GM19023 (cell line): ENCODE measurements at regions not wholly inside any gene's neighbourhood (a gene's known extent, or its start where the extent isn't known, plus 50 kb on each side); places are given as distances from the start of the nearest gene placed in this dataset.
"Not testable (repeated sequence)": the region's sequence is repeated elsewhere in the genome, so short reads cannot be mapped to it uniquely, and the experiment has no call there.

ENCODE experiments used
- ATAC-seq: cut with Tn5 transposase; IDR thresholded peaks from one replicate; pipeline ENCODE4 v1.9.1; 2021; ENCODE audit warnings: mild to moderate bottlenecking, moderate library complexity; ENCODE audit not compliant: unreplicated experiment

DNA sequence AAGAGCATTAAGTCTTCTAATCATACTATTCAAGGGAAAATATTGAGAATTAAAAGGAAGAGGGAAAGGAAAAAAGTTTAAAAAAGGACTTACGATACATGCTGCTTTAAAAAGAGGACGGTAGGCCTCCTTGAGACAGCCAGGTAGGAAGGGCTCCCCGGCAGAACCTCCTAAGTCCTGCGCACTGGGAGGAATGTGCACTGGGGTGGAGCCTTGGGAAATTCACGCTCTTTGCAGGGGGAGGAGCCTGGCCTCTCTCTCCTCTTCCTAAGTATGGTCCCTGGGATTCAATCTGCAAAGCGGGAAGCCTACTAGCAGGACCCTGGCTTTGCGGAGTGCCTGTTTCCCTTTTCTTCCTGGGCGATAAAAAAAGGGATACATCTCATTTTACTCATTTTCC is 553.0 kb downstream of the RPS29 start:
- no peak for ATAC-seq

DNA sequence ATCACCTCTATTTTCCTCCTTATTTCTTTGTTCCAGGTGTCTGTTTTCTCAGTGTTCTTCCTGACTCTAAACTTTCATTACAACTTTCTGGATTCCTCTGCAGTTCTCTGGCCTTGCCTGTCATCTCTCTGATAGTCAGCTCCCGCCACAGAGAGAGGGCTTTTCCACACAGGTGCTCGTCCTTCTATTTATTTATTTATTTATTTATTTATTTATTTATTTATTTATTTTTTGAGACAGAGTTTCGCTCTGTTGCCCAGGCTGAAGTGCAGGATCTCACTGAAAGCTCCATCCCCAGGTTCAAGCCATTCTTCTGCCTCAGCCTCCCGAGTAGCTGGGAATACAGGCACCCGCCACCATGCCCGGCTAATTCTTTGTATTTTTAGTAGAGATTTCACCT is 554.5 kb downstream of the RPS29 start:
- not testable (repeated sequence) for ATAC-seq

DNA sequence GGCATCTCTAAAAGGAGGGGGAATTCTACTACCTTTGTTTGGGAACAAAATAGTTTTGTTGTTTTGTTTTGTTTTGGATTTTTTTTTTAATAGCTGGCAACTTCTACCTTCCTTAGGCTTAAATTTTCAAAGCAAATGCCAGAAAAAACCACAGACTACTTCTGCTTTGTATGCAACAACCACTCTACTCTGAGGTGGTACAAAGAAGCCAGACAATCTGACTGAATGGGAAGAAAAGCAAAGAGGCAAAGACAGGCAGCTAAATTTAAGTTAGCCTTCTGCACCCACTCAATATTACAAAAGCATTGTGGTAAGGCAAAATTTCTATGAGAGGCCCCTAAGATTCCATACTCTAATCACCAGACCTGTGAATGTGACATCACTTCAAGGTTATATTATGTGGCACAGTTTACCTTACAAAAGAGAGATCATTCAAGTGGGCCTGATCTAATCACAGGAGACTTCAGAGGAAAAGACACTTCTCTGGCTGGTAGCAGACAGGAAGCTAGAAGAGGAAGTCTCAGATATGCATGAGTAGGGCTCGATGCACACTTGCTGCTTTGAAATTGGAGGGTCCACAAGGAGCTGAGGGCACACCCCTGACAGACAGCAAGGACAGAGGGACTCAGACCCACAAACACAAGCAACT is 566.6 kb downstream of the RPS29 start:
- no peak for ATAC-seq

DNA sequence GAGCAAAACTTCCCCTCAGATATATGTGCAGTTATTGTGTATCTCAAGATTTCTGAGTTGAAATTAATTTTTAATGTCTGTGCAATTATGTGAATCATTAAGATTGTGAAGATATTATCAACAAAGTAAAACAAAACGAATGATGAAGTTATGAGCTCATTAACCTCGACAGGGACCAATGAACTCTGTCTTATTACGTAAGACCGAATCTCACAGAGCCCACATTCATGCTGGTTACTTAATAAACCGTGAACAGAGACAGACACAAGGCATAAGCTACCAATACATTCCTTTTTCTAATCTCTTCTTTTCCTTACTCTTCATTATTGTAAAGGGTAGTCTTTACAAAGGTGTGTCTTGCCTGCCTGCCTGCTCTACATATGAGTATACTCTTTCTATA is 568.7 kb downstream of the RPS29 start:
- ATAC-seq = no peak

DNA sequence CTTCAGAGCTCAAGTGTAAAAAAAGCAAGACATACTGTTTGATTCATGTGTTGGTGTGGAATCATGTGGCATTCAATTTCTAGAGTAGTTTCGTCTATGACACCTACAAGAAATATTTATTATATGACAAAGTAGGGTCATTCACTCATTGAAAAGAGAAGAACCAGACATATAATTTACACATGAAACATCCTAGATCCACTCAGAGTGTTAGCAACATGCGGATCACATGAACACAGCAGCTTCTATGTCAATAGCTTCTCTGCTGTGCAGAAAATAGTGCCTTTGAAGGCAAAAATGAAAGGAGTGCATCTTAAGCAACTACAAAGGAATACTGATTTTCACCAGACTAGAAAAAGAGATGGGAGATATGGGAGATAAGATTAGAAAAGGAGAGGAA is 569.8 kb downstream of the RPS29 start:
- ATAC-seq = no peak

DNA sequence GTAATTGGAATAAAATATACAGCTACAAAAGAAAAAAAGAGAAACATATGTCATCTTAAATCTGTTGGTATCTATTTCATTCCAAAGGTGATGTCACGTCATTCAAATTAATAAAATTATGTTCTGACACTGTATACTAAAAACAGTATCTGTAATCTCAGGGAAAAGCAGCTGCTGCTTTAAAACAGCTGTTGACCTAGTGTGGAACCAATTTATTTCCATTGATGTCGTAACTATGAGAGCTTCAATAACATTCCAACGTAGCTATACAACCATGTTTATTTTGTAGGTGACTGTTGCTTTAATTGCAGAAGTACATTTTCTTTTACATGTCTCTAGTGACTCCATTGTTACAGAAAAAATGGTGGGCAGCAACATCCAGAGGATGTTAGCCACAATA is 571.7 kb downstream of the RPS29 start:
- ATAC-seq = no peak

DNA sequence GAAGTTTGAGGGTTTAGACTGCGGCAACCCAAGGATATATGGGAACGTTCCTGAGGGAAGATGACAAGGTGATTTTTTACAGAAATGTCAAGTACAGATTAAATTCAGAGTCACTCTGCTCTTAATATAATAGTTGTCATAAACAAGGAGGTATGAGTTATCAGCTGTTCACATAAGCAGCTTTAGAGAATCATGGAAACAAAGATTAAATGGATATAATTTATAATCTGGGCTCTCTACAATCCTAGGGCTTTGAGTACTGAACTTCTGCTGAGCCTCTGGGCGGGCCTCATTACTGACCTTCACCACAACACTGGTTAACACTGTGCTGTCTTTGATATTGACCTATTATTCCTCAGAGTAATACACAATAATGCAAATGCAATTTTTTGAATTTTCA is 577.8 kb downstream of the RPS29 start:
- no peak for ATAC-seq

DNA sequence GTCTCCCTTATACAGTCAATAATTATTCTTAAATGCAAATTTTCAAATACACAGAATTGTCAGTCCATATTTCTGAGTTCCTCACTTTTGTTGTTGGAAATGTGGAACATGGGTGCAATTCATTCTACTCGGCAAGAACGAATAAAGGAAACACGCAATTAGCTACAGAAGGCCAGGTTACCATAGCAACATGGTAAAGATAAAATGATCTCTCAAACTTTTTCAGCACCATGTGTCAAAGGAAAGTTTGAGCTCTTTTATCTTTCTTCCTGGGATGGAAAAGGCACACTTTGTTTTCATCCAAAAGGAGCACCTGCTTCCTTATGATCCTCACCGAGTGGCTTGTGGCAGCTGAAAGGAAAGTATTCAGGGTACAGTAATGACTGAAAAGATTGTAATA is 595.0 kb downstream of the RPS29 start:
- no peak for ATAC-seq

DNA sequence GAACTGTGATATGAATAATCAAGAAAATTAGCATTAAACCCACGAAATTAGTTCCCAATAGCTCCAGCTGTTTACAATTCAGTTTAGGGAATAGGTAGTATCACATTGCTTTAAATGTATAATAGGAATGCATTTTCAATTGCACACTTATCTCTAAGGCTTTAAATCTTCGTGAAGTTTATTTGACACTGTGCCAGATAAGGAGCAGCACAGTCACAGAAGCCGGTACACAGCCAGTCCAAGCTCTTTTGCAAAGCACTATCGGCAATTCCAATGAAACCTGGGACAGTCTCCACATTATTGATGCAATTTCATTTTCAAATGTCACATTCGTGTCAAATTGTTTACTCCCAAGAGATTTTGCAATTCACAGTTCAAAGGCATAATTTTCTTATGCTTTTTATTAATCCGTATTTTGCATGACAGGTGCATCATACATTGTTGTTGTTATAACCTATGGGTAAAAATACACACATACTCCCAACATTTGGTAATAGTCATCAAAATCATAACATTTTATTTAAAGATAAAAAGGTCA is 602.8 kb downstream of the RPS29 start:
- no peak for ATAC-seq

DNA sequence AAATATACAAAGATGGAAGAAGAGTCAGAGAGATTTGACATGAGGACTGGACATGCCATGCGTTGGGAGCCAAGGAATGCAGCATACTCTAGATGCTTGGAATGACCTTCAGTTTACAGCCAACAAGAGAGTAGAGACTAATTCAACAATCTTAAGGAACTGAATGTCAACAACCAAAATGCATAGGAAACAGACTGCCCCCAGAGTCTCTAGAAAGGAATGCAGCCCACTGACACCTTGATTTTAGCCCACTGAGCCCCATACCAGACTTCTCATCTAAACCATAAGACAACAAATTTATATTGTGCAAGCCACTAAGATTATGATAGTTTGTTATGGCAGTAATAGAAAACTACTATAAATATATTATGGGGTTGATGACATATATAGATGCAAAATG is 611.2 kb downstream of the RPS29 start:
- no peak for ATAC-seq

DNA sequence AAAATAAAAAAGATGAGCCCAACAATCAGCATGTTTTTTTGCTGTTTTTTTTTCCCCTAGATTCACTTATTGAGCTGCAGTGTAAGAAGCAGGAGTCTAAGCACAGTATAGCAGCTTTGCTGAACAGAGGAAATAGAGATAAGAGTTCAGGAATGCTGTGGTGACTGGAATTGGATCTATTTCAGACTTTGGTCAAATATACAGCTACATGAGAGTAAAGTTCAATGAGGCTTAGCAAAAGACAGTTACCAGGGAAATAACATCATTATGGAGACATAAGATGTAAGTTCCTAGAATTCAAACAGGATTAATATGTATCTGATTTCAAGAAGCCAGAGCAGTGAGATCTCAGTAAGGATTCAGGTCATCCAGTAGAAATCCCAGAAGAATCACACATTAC is 613.0 kb downstream of the RPS29 start:
- ATAC-seq = no peak

DNA sequence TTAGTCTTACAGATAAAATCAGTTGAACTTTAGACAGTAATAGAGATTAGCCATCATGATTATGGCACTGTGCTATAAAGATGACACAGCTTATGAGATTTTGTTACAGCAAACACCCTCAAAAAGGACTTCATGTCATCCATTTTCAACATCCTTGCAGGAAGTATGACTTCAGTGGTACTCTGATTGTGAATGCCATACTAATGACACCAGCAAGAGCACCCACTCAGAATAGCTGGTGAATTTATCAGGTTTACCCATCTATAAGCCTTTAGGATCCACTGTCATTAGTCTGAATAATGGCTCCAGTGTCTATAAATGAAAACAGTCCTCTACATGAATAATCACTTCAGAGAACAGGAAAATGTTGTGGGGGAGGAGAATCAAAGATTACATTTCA is 615.2 kb downstream of the RPS29 start:
- ATAC-seq = no peak

DNA sequence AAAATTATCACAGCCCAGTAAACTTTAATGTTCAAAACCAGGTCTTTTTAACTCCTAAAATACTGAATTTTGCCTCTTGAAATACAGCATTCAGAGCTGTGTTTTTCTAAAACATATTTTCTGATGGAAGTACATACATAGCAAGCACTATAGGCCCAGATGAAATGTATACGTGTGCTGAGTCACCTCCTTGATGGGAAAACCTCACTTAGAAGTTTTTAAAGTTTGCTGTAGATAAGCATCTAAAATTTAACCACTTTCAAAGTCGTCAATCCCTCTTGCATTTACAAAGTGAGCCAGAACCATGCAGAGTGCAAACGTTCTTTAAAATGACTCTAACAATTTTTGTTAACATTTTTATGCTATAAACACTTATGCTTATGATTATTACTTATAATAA is 618.8 kb downstream of the RPS29 start:
- no peak for ATAC-seq

DNA sequence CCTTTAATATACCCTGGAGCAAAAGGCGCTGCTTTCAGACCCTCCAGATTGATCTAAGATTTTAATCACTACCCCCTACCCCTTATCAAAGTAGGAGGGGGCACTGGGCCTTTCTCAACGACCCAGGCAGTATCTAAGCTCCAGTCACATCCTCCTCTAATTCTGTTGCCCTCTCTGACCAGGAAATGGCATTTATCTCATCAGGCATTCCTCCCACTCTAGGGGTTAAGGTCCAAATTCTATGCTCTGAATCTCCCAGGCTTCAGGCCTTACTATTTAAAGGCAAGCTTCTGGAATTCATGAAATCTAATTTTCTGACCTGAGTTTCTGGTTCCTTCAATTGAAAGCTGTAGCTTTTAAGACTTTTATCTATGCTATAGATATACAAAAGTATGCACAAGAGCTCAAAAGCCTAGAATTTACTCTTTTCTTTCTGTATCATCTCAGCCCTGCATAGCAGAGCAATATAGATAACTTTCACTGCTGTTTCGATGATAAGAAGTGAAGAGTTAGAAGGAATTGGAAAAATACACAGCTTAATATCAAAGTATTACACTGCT is 622.9 kb downstream of the RPS29 start:
- ATAC-seq = no peak

DNA sequence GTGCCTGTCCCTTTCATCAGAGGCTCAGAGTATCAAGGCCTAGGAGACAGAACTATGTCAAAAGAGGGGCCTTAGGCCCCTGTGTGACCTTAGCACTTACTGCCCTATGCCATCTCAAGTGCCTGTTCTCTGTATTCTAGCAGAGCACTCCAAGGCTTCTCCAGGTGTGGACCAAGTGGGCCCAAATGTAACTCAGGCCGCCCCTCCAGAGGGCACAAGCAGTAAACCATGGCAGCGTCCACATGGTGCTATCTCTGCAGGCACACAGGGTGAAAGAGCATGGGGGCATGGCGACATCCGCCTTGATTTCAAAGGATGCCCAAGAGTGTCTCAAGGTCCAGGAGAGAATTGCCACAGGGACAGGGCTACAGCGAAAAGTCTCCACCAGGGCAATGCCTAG is 628.7 kb downstream of the RPS29 start:
- no peak for ATAC-seq

DNA sequence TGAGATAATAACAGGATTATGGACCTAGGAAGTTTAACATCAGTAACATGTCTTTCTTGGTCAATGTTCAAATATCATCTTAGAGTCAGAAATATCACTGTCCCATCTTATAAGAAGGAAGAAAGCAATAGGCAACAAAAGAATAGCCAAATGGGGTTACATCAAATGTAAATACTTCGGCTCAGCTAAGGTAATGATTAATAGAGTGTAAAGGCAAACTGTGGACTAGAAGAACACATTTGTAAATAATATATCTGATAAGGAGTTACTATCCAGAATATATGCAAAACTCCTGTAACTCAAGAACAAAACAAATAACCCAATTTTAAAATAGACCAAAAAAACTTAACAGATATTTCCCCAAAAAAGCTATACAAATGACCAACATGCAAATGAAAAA is 630.3 kb downstream of the RPS29 start:
- ATAC-seq = no peak

DNA sequence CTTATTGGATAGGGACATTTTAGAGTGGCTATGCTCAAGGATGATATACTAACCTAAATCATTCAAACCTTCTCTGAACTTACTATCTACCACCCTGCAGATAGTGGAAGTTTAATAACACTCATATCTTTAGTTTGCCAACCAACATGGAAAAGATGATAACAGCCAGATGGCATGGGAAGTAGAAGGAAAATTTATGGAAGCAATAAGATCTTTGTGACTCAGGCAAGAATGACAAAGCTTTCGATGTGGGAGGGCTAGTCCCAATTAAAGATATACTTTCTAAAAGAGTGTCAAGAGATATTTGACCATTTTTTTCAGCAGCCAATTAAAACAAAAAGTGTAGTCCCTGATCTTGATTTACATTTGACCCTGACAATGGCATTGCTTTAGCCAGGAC is 631.7 kb downstream of the RPS29 start:
- no peak for ATAC-seq

DNA sequence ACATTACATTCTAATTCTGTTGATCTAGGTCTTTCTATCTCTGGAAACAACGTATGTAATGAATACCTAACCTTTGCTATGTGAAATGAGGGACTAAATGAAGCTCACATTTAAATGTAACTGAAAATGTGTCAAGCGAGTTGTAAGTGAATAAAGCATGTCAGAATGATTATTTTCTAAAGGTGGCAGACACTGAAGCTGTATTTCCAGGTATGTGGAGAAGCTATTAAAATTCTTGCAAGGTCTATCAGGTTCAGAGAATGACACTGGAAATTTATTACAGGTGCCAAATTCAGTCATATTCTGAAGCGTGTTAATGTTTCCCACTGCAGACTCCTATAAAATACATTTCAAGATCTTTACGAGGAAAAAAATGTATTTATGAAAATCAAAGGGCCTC is 641.4 kb downstream of the RPS29 start:
- ATAC-seq = no peak

DNA sequence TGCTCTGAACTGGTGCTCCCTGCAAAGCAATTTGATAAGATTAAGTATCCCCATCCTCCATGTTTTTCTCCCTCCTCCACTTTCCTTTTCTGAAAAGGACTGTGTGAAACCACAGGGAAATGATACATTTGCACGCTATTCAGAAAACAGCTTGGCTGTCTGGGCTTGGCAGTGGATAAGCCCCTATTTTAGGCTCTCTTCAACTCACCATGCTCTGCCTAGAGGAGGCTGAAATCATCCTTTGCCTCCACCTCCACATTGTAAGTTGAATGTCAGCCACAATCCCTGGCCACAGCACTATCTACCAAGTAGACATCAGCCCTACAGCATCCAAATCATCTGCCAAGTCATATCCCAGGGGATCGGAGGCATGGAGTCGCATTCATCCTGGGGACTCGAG is 642.3 kb downstream of the RPS29 start:
- no peak for ATAC-seq

DNA sequence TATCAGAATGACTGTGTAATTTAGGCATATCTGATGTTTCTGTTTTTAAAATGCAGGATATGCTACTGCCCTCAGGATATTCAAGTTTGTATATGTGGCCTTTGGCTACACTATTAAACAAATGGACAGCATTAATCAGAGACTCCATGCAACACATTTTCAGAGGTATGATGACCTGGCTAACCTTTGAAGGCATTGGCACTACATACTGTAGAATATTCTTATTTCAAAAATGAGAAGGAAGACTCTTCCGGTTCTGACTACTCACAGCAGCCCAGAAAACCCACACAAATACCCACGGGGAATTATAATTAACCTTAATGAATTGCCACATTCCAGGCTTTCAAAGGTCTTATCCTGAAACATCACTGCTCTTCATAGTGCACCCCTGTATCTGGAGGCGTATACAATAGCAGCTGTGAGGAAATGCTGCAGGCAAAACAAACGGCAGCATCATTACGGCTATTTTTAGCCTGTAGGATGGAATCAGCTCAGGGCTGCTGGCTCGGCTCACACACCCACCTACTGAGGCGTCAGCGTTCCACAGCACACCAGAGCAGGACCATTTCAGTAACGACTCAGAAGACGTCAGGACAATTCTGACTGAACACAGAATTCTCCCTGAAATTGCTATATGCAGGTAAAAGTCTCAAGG is 648.5 kb downstream of the RPS29 start:
- ATAC-seq = no peak

DNA sequence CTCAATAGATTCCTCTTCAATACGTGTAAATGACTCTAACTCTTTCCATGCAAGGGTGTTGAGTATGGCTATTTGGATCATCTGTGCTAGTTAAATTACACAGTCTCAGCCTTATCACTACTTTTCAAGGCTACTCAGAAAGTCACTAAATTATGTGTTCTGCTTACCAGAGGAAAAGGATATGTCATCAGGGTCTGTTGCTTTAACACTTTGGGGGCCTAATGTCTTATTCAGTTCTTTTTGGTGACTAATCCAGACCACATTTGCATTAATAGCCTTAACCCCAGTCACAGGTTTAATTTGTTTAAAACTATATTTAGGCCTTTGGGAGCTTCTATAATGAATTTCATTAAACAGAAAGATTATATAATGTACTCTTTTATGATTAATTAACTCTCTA is 649.3 kb downstream of the RPS29 start:
- ATAC-seq = no peak

DNA sequence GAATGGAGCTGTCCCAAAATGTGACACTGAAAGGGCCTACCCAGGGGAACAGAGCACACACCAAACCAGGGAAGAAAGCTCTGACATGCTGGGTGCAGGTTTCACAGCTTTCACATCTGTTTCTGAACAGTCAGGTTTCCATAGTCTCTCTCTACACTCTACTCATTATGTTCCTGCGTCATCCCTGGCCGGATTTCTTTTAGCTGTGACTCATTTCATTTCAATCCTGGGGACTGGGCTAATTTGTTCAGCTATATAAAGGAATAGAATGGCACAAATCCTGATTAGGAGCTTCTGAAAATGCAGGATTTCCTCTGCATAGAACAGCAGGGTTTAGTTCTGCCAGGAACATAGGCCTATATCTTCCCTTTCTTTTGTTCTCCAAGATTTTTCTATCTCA is 649.8 kb downstream of the RPS29 start:
- no peak for ATAC-seq

DNA sequence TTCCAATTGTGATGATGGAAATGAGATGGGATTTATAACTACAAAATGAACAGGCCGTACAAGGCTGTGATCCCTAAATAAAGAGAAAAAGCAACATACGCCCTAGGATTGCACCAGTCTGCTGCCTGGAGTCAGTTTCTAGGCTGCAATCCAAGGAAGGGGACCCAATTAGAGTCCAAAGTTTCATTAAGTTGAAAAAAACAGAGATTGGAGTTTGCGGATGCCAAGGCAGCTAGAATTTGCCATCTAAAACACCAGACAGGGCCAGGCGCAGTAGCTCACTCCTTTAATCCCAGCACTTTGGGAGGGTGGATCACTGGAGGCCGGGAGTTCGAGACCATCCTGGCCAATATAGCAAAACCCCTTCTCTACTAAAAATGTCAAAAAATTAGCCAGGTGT is 661.0 kb downstream of the RPS29 start:
- no peak for ATAC-seq
